Ovary (tissue), 7 donors: ENCODE measurements at regions not wholly inside any gene's neighbourhood (a gene's known extent, or its start where the extent isn't known, plus 50 kb on each side); places are given as distances from the start of the nearest gene placed in this dataset.

Source experiments
- DNase-seq, 5 donors: peaks; one replicate each; pipeline ENCODE4 v3.0.0-alpha.2; 2019 to 2020
- H3K27ac ChIP-seq, 2 donors: fragments of 200-600 bp; one replicate each; pipeline versions ENCODE4 v1.5.1 to v1.8.0; 2019 to 2022
- H3K27me3 ChIP-seq: fragments of 200-600 bp; one replicate; pipeline ENCODE4 v1.8.0; 2022
- H3K36me3 ChIP-seq: fragments of 200-600 bp; sonication (generic); one replicate; pipeline ENCODE4 v1.5.1; 2019
- H3K4me1 ChIP-seq: one replicate; pipeline ENCODE4 v1.8.1; 2013; ENCODE audit warnings: mild to moderate bottlenecking, moderate library complexity; ENCODE audit not compliant: insufficient read depth
- H3K4me3 ChIP-seq: fragments of 200-600 bp; sonication (generic); one replicate; pipeline ENCODE4 v1.5.1; 2017
- H3K9me3 ChIP-seq, 2 donors: fragments of 200-600 bp in 1 of 2; sonication (generic) in 1 of 2; one replicate each; pipeline versions ENCODE4 v1.5.1 to v1.8.1; 2013 to 2019; ENCODE audit warnings: mild to moderate bottlenecking in 1 of 2, moderate library complexity in 1 of 2
- CTCF ChIP-seq, 3 donors: fragments of 450-650 bp in 2 of 3; fragments of 200-600 bp in 1 of 3; IDR thresholded peaks; one replicate each; pipeline versions ENCODE4 v1.5.1 to v1.8.0; 2016 to 2022; ENCODE audit warnings: antibody characterized with exemption in 3 of 3, mild to moderate bottlenecking in 1 of 3
- EP300 ChIP-seq: sonication (generic); formaldehyde crosslinking; IDR thresholded peaks from one replicate; pipeline ENCODE4 v1.6.1; 2017; ENCODE audit warnings: antibody characterized with exemption
- POLR2A ChIP-seq: fragments of 450-650 bp; IDR thresholded peaks from one replicate; pipeline ENCODE4 v1.6.1; 2017; ENCODE audit warnings: antibody characterized with exemption, mild to moderate bottlenecking, moderate library complexity
- WGBS, 3 donors: extraction: QIAGEN DNeasy Blood & Tissue Kit in 1 of 3; methylation state at CpG; one replicate each; pipeline versions ENCODE4 v1.1.5 to v1.1.7; 2013 to 2017; 5-methylcytosine and 5-hydroxymethylcytosine counted together
- intact Hi-C, 4 donors: fragments of 100-400 bp; cut with DNase I; formaldehyde crosslinking; loops; one replicate each; pipeline versions ENCODE4 v1.11.0 to v1.15.1; 2022 to 2023
- donor health status: DM: no; HTN: no; CAD: no; lungs with moderate emphysema.
- donor health status: DM: no; HTN: no; CAD: no.
- donor health status: Bipolar disorder and iron deficiency.
- donor health status: DM: no; HTN: no; CAD: no.
- donor health status: DM: yes; HTN: yes; CAD: no.

GRCh38 chr16:64869781-64870180 is 252.1 kb downstream of the CDH11 start:
- intact Hi-C loops = no loop called here
- Histone ChIP-seq H3K27me3 (no peaks in the 10 kb centered on the region), H3K27ac (no peak overlapping the region), H3K9me3 (no peaks in the 10 kb centered on the region), H3K4me1 (no peaks in the 10 kb centered on the region), H3K36me3 (no peaks in the 10 kb centered on the region), H3K4me3 (no peak overlapping the region)
- 55 to 73% (median 66%) methylated on average over 5 of the region's 5 CpGs for WGBS, 3 donors
- DNase-seq = no peak
- no peak for TF ChIP-seq POLR2A

GRCh38 chr16:64866021-64866420 is 255.8 kb downstream of the CDH11 start:
- no peak overlapping the region for H3K27ac ChIP-seq
- H3K27me3 ChIP-seq = no peaks in the 10 kb centered on the region
- no peaks in the 10 kb centered on the region for H3K4me1 ChIP-seq
- H3K36me3 ChIP-seq = no peaks in the 10 kb centered on the region
- H3K9me3 ChIP-seq = no peaks in the 10 kb centered on the region
- WGBS, 3 donors = 91 to 96% (median 92%) methylated on average over 2 of the region's 2 CpGs
- no peak for TF ChIP-seq CTCF (IDR thresholded peaks at IDR 0.05)
- no peak for TF ChIP-seq POLR2A
- TF ChIP-seq EP300 = no peak
- no peak overlapping the region for H3K4me3 ChIP-seq
- intact Hi-C loops = no loop called here
- no peak for DNase-seq

- H3K4me3 ChIP-seq = no peak overlapping the region
- H3K27ac ChIP-seq = no peak overlapping the region
- H3K9me3 ChIP-seq = no peaks in the 10 kb centered on the region
- WGBS, 3 donors = 65 to 78% (median 73%) methylated on average over 2 of the region's 2 CpGs
- intact Hi-C loops = no loop called here
- no peak for TF ChIP-seq EP300
- no peak for TF ChIP-seq POLR2A
- no peak for TF ChIP-seq CTCF (IDR thresholded peaks at IDR 0.05)
- H3K36me3 ChIP-seq = no peaks in the 10 kb centered on the region
- H3K4me1 ChIP-seq = no peaks in the 10 kb centered on the region
- DNase-seq = no peak
- H3K27me3 ChIP-seq = no peaks in the 10 kb centered on the region
Measured at GRCh38 chr16:64865069-64865696, 256.7 kb downstream of the CDH11 start.

- DNase-seq = no peak
- no peaks in the 10 kb centered on the region for H3K36me3 ChIP-seq
- intact Hi-C loops = no loop called here
- TF ChIP-seq CTCF (IDR thresholded peaks at IDR 0.05) (no peak), EP300 (no peak), POLR2A (no peak)
- H3K27ac ChIP-seq = no peak overlapping the region
- H3K4me1 ChIP-seq = no peaks in the 10 kb centered on the region
- WGBS, 3 donors = 17 to 40% (median 33%) methylated on average over 5 of the region's 5 CpGs
- no peaks in the 10 kb centered on the region for H3K27me3 ChIP-seq
- H3K4me3 ChIP-seq = no peak overlapping the region
- H3K9me3 ChIP-seq = no peaks in the 10 kb centered on the region
Measured at GRCh38 chr16:64864232-64864809, 257.5 kb downstream of the CDH11 start.

GRCh38 chr16:64858076-64858475 is 263.8 kb downstream of the CDH11 start:
- no peak overlapping the region for H3K4me3 ChIP-seq
- H3K4me1 ChIP-seq = no peaks in the 10 kb centered on the region
- no peak overlapping the region for H3K27ac ChIP-seq
- intact Hi-C loops = no loop called here
- WGBS, 3 donors = 71 to 79% (median 78%) methylated on average over 1 of the region's 1 CpG
- no peak for DNase-seq
- H3K27me3 ChIP-seq = no peaks in the 10 kb centered on the region
- H3K36me3 ChIP-seq = no peaks in the 10 kb centered on the region
- H3K9me3 ChIP-seq = no peaks in the 10 kb centered on the region
- TF ChIP-seq EP300 = no peak
- no peak for TF ChIP-seq CTCF (IDR thresholded peaks at IDR 0.05)
